Activated CD8-positive, alpha-beta memory T cell treated with anti-CD3 and anti-CD28 coated beads, Interleukin-2, amount 10 ng/mL, durations not matched to agents 7 days and 5 days (primary cell): ENCODE measurements at regions not wholly inside any gene's neighbourhood (a gene's known extent, or its start where the extent isn't known, plus 50 kb on each side); places are given as distances from the start of the nearest gene placed in this dataset.

Experiments
- ATAC-seq: fragments of 150-1000 bp; cut with Tn5 transposase; one replicate; pipeline ENCODE4 v1.10.0; 2021; ENCODE audit warnings: moderate library complexity
- CTCF ChIA-PET: fragments of 350-600 bp; sonication (Branson Sonifier 250); formaldehyde crosslinking; loops from one replicate; lab custom pipeline; 2021; ENCODE audit warnings: antibody characterized with exemption; lab: Charles Lee
- DNase-seq: peaks from one replicate; pipeline ENCODE4 v3.0.0-alpha.2; 2020
- H3K27ac Mint-ChIP-seq: one replicate; pipeline ENCODE4 v1.8.0; 2021; ENCODE audit warnings: mild to moderate bottlenecking, mixed read lengths
- H3K27me3 Mint-ChIP-seq: one replicate; pipeline ENCODE4 v1.8.0; 2021; ENCODE audit warnings: mixed read lengths
- H3K36me3 Mint-ChIP-seq: one replicate; pipeline ENCODE4 v1.8.0; 2021; ENCODE audit warnings: mild to moderate bottlenecking, mixed read lengths
- H3K4me1 Mint-ChIP-seq: one replicate; pipeline ENCODE4 v1.8.0; 2021; ENCODE audit warnings: mixed read lengths
- H3K4me3 Mint-ChIP-seq: one replicate; pipeline ENCODE4 v1.8.0; 2021; ENCODE audit warnings: mild to moderate bottlenecking, moderate library complexity, mixed read lengths
- H3K9me3 Mint-ChIP-seq: one replicate; pipeline ENCODE4 v1.8.0; 2022; ENCODE audit warnings: low read depth, mixed read lengths

GRCh38 chr18:73848656-73849055, 299.0 kb downstream of the FBXO15 start:
- no peaks in the 10 kb centered on the region for H3K36me3 Mint-ChIP-seq
- CTCF ChIA-PET, result no interaction called here
- H3K4me3 Mint-ChIP-seq, result no peak overlapping the region
- ATAC-seq, result no peak
- H3K9me3 Mint-ChIP-seq, result no peaks in the 10 kb centered on the region
- H3K4me1 Mint-ChIP-seq, result no peaks in the 10 kb centered on the region
- H3K27ac Mint-ChIP-seq, result no peak overlapping the region
- no peak for DNase-seq
- peaks cover 2% of the 10 kb centered on the region for H3K27me3 Mint-ChIP-seq

GRCh38 chr18:73843455-73843854, 304.2 kb downstream of the FBXO15 start:
- H3K36me3 Mint-ChIP-seq, result no peaks in the 10 kb centered on the region
- H3K4me1 Mint-ChIP-seq, result peaks cover 2% of the 10 kb centered on the region
- H3K27me3 Mint-ChIP-seq, result peaks cover 4% of the 10 kb centered on the region
- no peaks in the 10 kb centered on the region for H3K9me3 Mint-ChIP-seq
- no peak overlapping the region for H3K27ac Mint-ChIP-seq
- no peak for DNase-seq
- no peak overlapping the region for H3K4me3 Mint-ChIP-seq
- CTCF ChIA-PET, result interaction anchor here (1.0 to 1.3 kb wide), 3 partner anchors 17 to 1080 kb away, joined by 4 to 6 read pairs (median 5); no protein-coding TSS in a partner anchor
- ATAC-seq, result no peak

- ATAC-seq, result no peak
- Mint-ChIP-seq H3K4me3 (no peak overlapping the region), H3K9me3 (no peaks in the 10 kb centered on the region), H3K4me1 (peaks cover 2% of the 10 kb centered on the region), H3K27me3 (peaks cover 4% of the 10 kb centered on the region), H3K27ac (no peak overlapping the region), H3K36me3 (no peaks in the 10 kb centered on the region)
- DNase-seq, result peak; percentile 53
- CTCF ChIA-PET, result interaction anchor here (1.0 to 1.3 kb wide), 3 partner anchors 16 to 1080 kb away, joined by 4 to 6 read pairs (median 5); no protein-coding TSS in a partner anchor
Measured at GRCh38 chr18:73842795-73843394, 304.7 kb downstream of the FBXO15 start.

- no peak overlapping the region for H3K27ac Mint-ChIP-seq
- no peaks in the 10 kb centered on the region for H3K9me3 Mint-ChIP-seq
- DNase-seq, result no peak
- peaks cover 2% of the 10 kb centered on the region for H3K27me3 Mint-ChIP-seq
- no peak for ATAC-seq
- H3K36me3 Mint-ChIP-seq, result no peaks in the 10 kb centered on the region
- H3K4me3 Mint-ChIP-seq, result no peak overlapping the region
- CTCF ChIA-PET, result no interaction called here
- peaks cover 2% of the 10 kb centered on the region for H3K4me1 Mint-ChIP-seq
Measured at GRCh38 chr18:73841661-73842060, 306.0 kb downstream of the FBXO15 start.

GRCh38 chr18:73840319-73840945, 307.2 kb downstream of the FBXO15 start:
- Mint-ChIP-seq H3K4me1 (peaks cover 2% of the 10 kb centered on the region), H3K4me3 (no peak overlapping the region)
- CTCF ChIA-PET, result no interaction called here

GRCh38 chr18:73839441-73839840, 308.2 kb downstream of the FBXO15 start:
- Mint-ChIP-seq H3K4me1 (peaks cover 2% of the 10 kb centered on the region), H3K4me3 (no peak overlapping the region), H3K9me3 (no peaks in the 10 kb centered on the region), H3K27me3 (peaks cover 2% of the 10 kb centered on the region), H3K36me3 (no peaks in the 10 kb centered on the region), H3K27ac (no peak overlapping the region)
- ATAC-seq (no peak), DNase-seq (no peak)
- CTCF ChIA-PET, result no interaction called here

More at GRCh38 chr18:73840319-73840945, 307.2 kb downstream of the FBXO15 start:
- H3K27ac Mint-ChIP-seq, result no peak overlapping the region
- no peaks in the 10 kb centered on the region for H3K36me3 Mint-ChIP-seq
- ATAC-seq, result no peak
- no peak for DNase-seq
- no peaks in the 10 kb centered on the region for H3K9me3 Mint-ChIP-seq
- peaks cover 2% of the 10 kb centered on the region for H3K27me3 Mint-ChIP-seq

GRCh38 chr18:73838107-73838506, 309.5 kb downstream of the FBXO15 start:
- H3K27ac Mint-ChIP-seq, result no peak overlapping the region
- peaks cover 2% of the 10 kb centered on the region for H3K27me3 Mint-ChIP-seq
- ATAC-seq (no peak), DNase-seq (no peak)
- CTCF ChIA-PET, result no interaction called here
- H3K4me1 Mint-ChIP-seq, result peaks cover 2% of the 10 kb centered on the region
- H3K4me3 Mint-ChIP-seq, result no peak overlapping the region
- H3K9me3 Mint-ChIP-seq, result no peaks in the 10 kb centered on the region
- H3K36me3 Mint-ChIP-seq, result no peaks in the 10 kb centered on the region

- Mint-ChIP-seq H3K9me3 (no peaks in the 10 kb centered on the region), H3K4me1 (no peaks in the 10 kb centered on the region), H3K27me3 (no peaks in the 10 kb centered on the region), H3K36me3 (no peaks in the 10 kb centered on the region), H3K27ac (no peak overlapping the region), H3K4me3 (no peak overlapping the region)
- no peak for ATAC-seq
- DNase-seq, result no peak
- CTCF ChIA-PET, result no interaction called here
Measured at GRCh38 chr18:73835656-73836364, 311.8 kb downstream of the FBXO15 start.

- CTCF ChIA-PET, result no interaction called here
- Mint-ChIP-seq H3K9me3 (no peaks in the 10 kb centered on the region), H3K27ac (no peak overlapping the region), H3K4me1 (no peaks in the 10 kb centered on the region), H3K36me3 (no peaks in the 10 kb centered on the region), H3K4me3 (no peak overlapping the region), H3K27me3 (no peaks in the 10 kb centered on the region)
- no peak for ATAC-seq
- DNase-seq, result no peak
Measured at GRCh38 chr18:73835039-73835438, 312.6 kb downstream of the FBXO15 start.

GRCh38 chr18:73831688-73832087, 315.9 kb downstream of the FBXO15 start:
- Mint-ChIP-seq H3K27ac (no peak overlapping the region), H3K9me3 (no peaks in the 10 kb centered on the region), H3K36me3 (no peaks in the 10 kb centered on the region), H3K4me1 (no peaks in the 10 kb centered on the region), H3K4me3 (no peak overlapping the region), H3K27me3 (no peaks in the 10 kb centered on the region)
- ATAC-seq (no peak), DNase-seq (no peak)
- CTCF ChIA-PET, result no interaction called here

- no peak overlapping the region for H3K4me3 Mint-ChIP-seq
- no peaks in the 10 kb centered on the region for H3K36me3 Mint-ChIP-seq
- no peaks in the 10 kb centered on the region for H3K9me3 Mint-ChIP-seq
- DNase-seq (no peak), ATAC-seq (no peak)
- no peaks in the 10 kb centered on the region for H3K4me1 Mint-ChIP-seq
- CTCF ChIA-PET, result no interaction called here
- H3K27ac Mint-ChIP-seq, result no peak overlapping the region
- no peaks in the 10 kb centered on the region for H3K27me3 Mint-ChIP-seq
Measured at GRCh38 chr18:73829146-73829545, 318.5 kb downstream of the FBXO15 start.

GRCh38 chr18:73827801-73828200, 319.8 kb downstream of the FBXO15 start:
- Mint-ChIP-seq H3K36me3 (no peaks in the 10 kb centered on the region), H3K4me3 (no peak overlapping the region), H3K4me1 (no peaks in the 10 kb centered on the region), H3K27me3 (no peaks in the 10 kb centered on the region), H3K27ac (no peak overlapping the region), H3K9me3 (no peaks in the 10 kb centered on the region)
- CTCF ChIA-PET, result interaction anchor here (1.9 kb wide), 1 partner anchor 15 kb away, joined by 6 read pairs; no protein-coding TSS in a partner anchor
- DNase-seq (no peak), ATAC-seq (no peak)

GRCh38 chr18:73826098-73826497, 321.5 kb downstream of the FBXO15 start:
- Mint-ChIP-seq H3K4me3 (no peak overlapping the region), H3K27ac (no peak overlapping the region), H3K36me3 (no peaks in the 10 kb centered on the region), H3K27me3 (no peaks in the 10 kb centered on the region), H3K4me1 (no peaks in the 10 kb centered on the region), H3K9me3 (no peaks in the 10 kb centered on the region)
- DNase-seq, result no peak
- CTCF ChIA-PET, result interaction anchor here (1.9 kb wide), 1 partner anchor 17 kb away, joined by 6 read pairs; no protein-coding TSS in a partner anchor
- ATAC-seq, result no peak

GRCh38 chr18:73824671-73825070, 323.0 kb downstream of the FBXO15 start:
- Mint-ChIP-seq H3K4me1 (no peaks in the 10 kb centered on the region), H3K9me3 (no peaks in the 10 kb centered on the region), H3K27ac (no peak overlapping the region), H3K36me3 (no peaks in the 10 kb centered on the region), H3K27me3 (no peaks in the 10 kb centered on the region), H3K4me3 (no peak overlapping the region)
- CTCF ChIA-PET, result no interaction called here
- ATAC-seq (no peak), DNase-seq (no peak)
